Cardiac muscle cell (in vitro differentiated cells and primary cell): ENCODE measurements at regions not wholly inside any gene's neighbourhood (a gene's known extent, or its start where the extent isn't known, plus 50 kb on each side); places are given as distances from the start of the nearest gene placed in this dataset.

Experiments used
- DNase-seq, 2 donors: peaks; one replicate each; pipeline versions ENCODE4 v3.0.0 to v3.0.0-alpha.2; 2010 to 2017; ENCODE audit warnings: low read depth in 1 of 2, low spot score in 1 of 2
- H3K27ac ChIP-seq: fragments of 200-600 bp; sonication (generic); 2 replicates; pipeline ENCODE4 v1.5.1; 2016
- H3K27me3 ChIP-seq: fragments of 200-600 bp; sonication (generic); 2 replicates; pipeline ENCODE4 v1.6.0; 2016; ENCODE audit warnings: control low read depth
- H3K36me3 ChIP-seq: fragments of 200-600 bp; sonication (generic); 2 replicates; pipeline ENCODE4 v1.5.1; 2016; ENCODE audit warnings: control low read depth
- H3K4me1 ChIP-seq: fragments of 200-600 bp; sonication (generic); 2 replicates; pipeline ENCODE4 v1.8.1; 2017; ENCODE audit warnings: low read depth, mild to moderate bottlenecking, mixed run types
- H3K4me3 ChIP-seq: fragments of 200-600 bp; sonication (generic); 2 replicates; pipeline ENCODE4 v1.5.1; 2016; ENCODE audit warnings: mild to moderate bottlenecking
- H3K9me3 ChIP-seq: fragments of 200-600 bp; sonication (generic); 2 replicates; pipeline ENCODE4 v1.5.1; 2017; ENCODE audit warnings: low read depth, mild to moderate bottlenecking, control low read depth
- CTCF ChIP-seq: IDR thresholded peaks from 2 replicates; pipeline ENCODE4 v1.5.1; 2012; ENCODE audit warnings: low read depth, mild to moderate bottlenecking, low read length

GRCh38 chr18:44098551-44099098 is 582.1 kb upstream of the SETBP1 start:
- no peak overlapping the region for H3K27ac ChIP-seq
- H3K4me3 ChIP-seq = no peak overlapping the region
- DNase-seq = peak; percentile 2 to 54
- no peaks in the 10 kb centered on the region for H3K4me1 ChIP-seq
- peak; percentile 45 for TF ChIP-seq CTCF
- H3K27me3 ChIP-seq = no peaks in the 10 kb centered on the region
- no peaks in the 10 kb centered on the region for H3K36me3 ChIP-seq
- H3K9me3 ChIP-seq = no peaks in the 10 kb centered on the region

- no peak for TF ChIP-seq CTCF
- peak in 1 of 2 donors; percentile 13 for DNase-seq
- Histone ChIP-seq H3K27me3 (no peaks in the 10 kb centered on the region), H3K9me3 (no peaks in the 10 kb centered on the region), H3K27ac (no peak overlapping the region), H3K36me3 (no peaks in the 10 kb centered on the region), H3K4me1 (no peaks in the 10 kb centered on the region), H3K4me3 (no peak overlapping the region)
These were observed 573.5 kb upstream of the SETBP1 start for GRCh38 chr18:44107187-44107586.

GRCh38 chr18:44111337-44111736 is 569.4 kb upstream of the SETBP1 start:
- H3K9me3 ChIP-seq = no peaks in the 10 kb centered on the region
- no peaks in the 10 kb centered on the region for H3K36me3 ChIP-seq
- H3K4me1 ChIP-seq = no peaks in the 10 kb centered on the region
- peak in 1 of 2 donors; percentile 15 for DNase-seq
- no peak for TF ChIP-seq CTCF
- no peak overlapping the region for H3K27ac ChIP-seq
- H3K4me3 ChIP-seq = no peak overlapping the region
- H3K27me3 ChIP-seq = no peaks in the 10 kb centered on the region

GRCh38 chr18:44117821-44118220 is 562.9 kb upstream of the SETBP1 start:
- TF ChIP-seq CTCF = no peak
- H3K4me3 ChIP-seq = no peak overlapping the region
- no peak overlapping the region for H3K27ac ChIP-seq
- no peaks in the 10 kb centered on the region for H3K27me3 ChIP-seq
- peaks cover 2% of the 10 kb centered on the region for H3K4me1 ChIP-seq
- H3K36me3 ChIP-seq = no peaks in the 10 kb centered on the region
- H3K9me3 ChIP-seq = no peaks in the 10 kb centered on the region
- no peak for DNase-seq

GRCh38 chr18:44119607-44120006 is 561.1 kb upstream of the SETBP1 start:
- DNase-seq = no peak
- no peaks in the 10 kb centered on the region for H3K27me3 ChIP-seq
- no peak overlapping the region for H3K4me3 ChIP-seq
- no peak overlapping the region for H3K27ac ChIP-seq
- H3K4me1 ChIP-seq = peaks cover 2% of the 10 kb centered on the region
- no peak for TF ChIP-seq CTCF
- no peaks in the 10 kb centered on the region for H3K9me3 ChIP-seq
- H3K36me3 ChIP-seq = no peaks in the 10 kb centered on the region

GRCh38 chr18:44123743-44124142 is 556.9 kb upstream of the SETBP1 start:
- Histone ChIP-seq H3K4me3 (no peak overlapping the region), H3K9me3 (no peaks in the 10 kb centered on the region), H3K36me3 (no peaks in the 10 kb centered on the region), H3K27ac (no peak overlapping the region), H3K27me3 (no peaks in the 10 kb centered on the region), H3K4me1 (no peaks in the 10 kb centered on the region)
- no peak for TF ChIP-seq CTCF
- DNase-seq = no peak
